Uterus (tissue), 3 donors: ENCODE measurements at regions not wholly inside any gene's neighbourhood (a gene's known extent, or its start where the extent isn't known, plus 50 kb on each side); places are given as distances from the start of the nearest gene placed in this dataset.

Experiments
- DNase-seq, 2 donors: peaks; one replicate each; pipeline ENCODE4 v3.0.0-alpha.2; 2019 to 2020
- H3K27ac ChIP-seq, 2 donors: fragments of 200-600 bp; sonication (generic); 1 replicate in 1 of 2; 2 replicates in 1 of 2; pipeline ENCODE4 v1.5.1; 2016 to 2018
- H3K27me3 ChIP-seq, 2 donors: fragments of 200-600 bp; sonication (generic); one replicate each; pipeline ENCODE4 v1.5.1; 2018 to 2019; ENCODE audit warnings: control low read depth in 1 of 2
- H3K36me3 ChIP-seq, 2 donors: fragments of 200-600 bp; sonication (generic); one replicate each; pipeline ENCODE4 v1.5.1; 2019; ENCODE audit warnings: control low read depth in 1 of 2
- H3K4me1 ChIP-seq, 2 donors: fragments of 200-600 bp; sonication (generic); one replicate each; pipeline ENCODE4 v1.5.1; 2018 to 2019; ENCODE audit warnings: control low read depth in 1 of 2
- H3K4me3 ChIP-seq, 2 donors: fragments of 200-600 bp; sonication (generic); 1 replicate in 1 of 2; 2 replicates in 1 of 2; pipeline ENCODE4 v1.5.1; 2018 to 2019; ENCODE audit warnings: mild to moderate bottlenecking in 1 of 2
- H3K9me3 ChIP-seq, 2 donors: fragments of 200-600 bp; sonication (generic); one replicate each; pipeline ENCODE4 v1.5.1; 2019; ENCODE audit warnings: control low read depth in 1 of 2
- CTCF ChIP-seq, 4 experiments: fragments of 200-600 bp in 2 of 4; fragments of 450-650 bp in 2 of 4; sonication (generic) in 2 of 4; IDR thresholded peaks; one replicate each; pipeline ENCODE4 v1.5.1; 2016 to 2019; ENCODE audit warnings: antibody characterized with exemption in 4 of 4, mild to moderate bottlenecking in 2 of 4, moderate library complexity in 1 of 4
- POLR2A ChIP-seq, 2 donors: fragments of 450-650 bp; IDR thresholded peaks; one replicate each; pipeline ENCODE4 v1.6.1; 2016; ENCODE audit warnings: antibody characterized with exemption in 2 of 2, mild to moderate bottlenecking in 1 of 2, moderate library complexity in 1 of 2
- intact Hi-C: fragments of 100-400 bp; cut with DNase I; formaldehyde crosslinking; loops from one replicate; pipeline ENCODE4 v1.15.1; 2023; ENCODE audit warnings: low total_unique reads
- donor health status: DM: yes; HTN: yes; CAD: no.

- no peak for DNase-seq
- Histone ChIP-seq H3K4me1 (no peaks in the 10 kb centered on the region), H3K4me3 (no peak overlapping the region), H3K27ac (no peak overlapping the region), H3K27me3 (no peaks in the 10 kb centered on the region), H3K9me3 (no peaks in the 10 kb centered on the region), H3K36me3 (no peaks in the 10 kb centered on the region)
- TF ChIP-seq CTCF (IDR thresholded peaks at IDR 0.05) (no peak), POLR2A (IDR thresholded peaks at IDR 0.05) (no peak)
- intact Hi-C loops = no loop called here
These were observed 324.9 kb downstream of the LPIN1 start for GRCh38 chr2:12071318-12071717.

GRCh38 chr2:12073217-12073852 is 326.9 kb downstream of the LPIN1 start:
- Histone ChIP-seq H3K36me3 (no peaks in the 10 kb centered on the region), H3K4me1 (no peaks in the 10 kb centered on the region), H3K4me3 (no peak overlapping the region), H3K9me3 (no peaks in the 10 kb centered on the region), H3K27ac (no peak overlapping the region), H3K27me3 (no peaks in the 10 kb centered on the region)
- TF ChIP-seq CTCF (IDR thresholded peaks at IDR 0.05) = no peak
- no peak for TF ChIP-seq POLR2A (IDR thresholded peaks at IDR 0.05)
- no peak for DNase-seq
- intact Hi-C loops = no loop called here

- no peak for TF ChIP-seq CTCF (IDR thresholded peaks at IDR 0.05)
- TF ChIP-seq POLR2A (IDR thresholded peaks at IDR 0.05) = no peak
- intact Hi-C loops = no loop called here
- no peaks in the 10 kb centered on the region for H3K4me1 ChIP-seq
- no peaks in the 10 kb centered on the region for H3K9me3 ChIP-seq
- no peaks in the 10 kb centered on the region for H3K27me3 ChIP-seq
- H3K4me3 ChIP-seq = no peak overlapping the region
- DNase-seq = no peak
- H3K27ac ChIP-seq = no peak overlapping the region
- H3K36me3 ChIP-seq = no peaks in the 10 kb centered on the region
These were observed 327.9 kb downstream of the LPIN1 start for GRCh38 chr2:12074126-12074844.

GRCh38 chr2:12074845-12075217 is 328.4 kb downstream of the LPIN1 start:
- Histone ChIP-seq H3K27me3 (no peaks in the 10 kb centered on the region), H3K36me3 (no peaks in the 10 kb centered on the region), H3K4me1 (no peaks in the 10 kb centered on the region), H3K9me3 (no peaks in the 10 kb centered on the region), H3K27ac (no peak overlapping the region), H3K4me3 (no peak overlapping the region)
- intact Hi-C loops = no loop called here
- DNase-seq = no peak
- TF ChIP-seq POLR2A (IDR thresholded peaks at IDR 0.05) = no peak

- Histone ChIP-seq H3K27ac (no peak overlapping the region), H3K9me3 (no peaks in the 10 kb centered on the region), H3K4me1 (no peaks in the 10 kb centered on the region), H3K36me3 (no peaks in the 10 kb centered on the region), H3K27me3 (no peaks in the 10 kb centered on the region), H3K4me3 (no peak overlapping the region)
- no peak for DNase-seq
- intact Hi-C loops = no loop called here
- TF ChIP-seq CTCF (IDR thresholded peaks at IDR 0.05) (no peak), POLR2A (IDR thresholded peaks at IDR 0.05) (no peak)
These were observed 329.2 kb downstream of the LPIN1 start for GRCh38 chr2:12075603-12076002.
